H9 (cell line): ENCODE measurements at regions not wholly inside any gene's neighbourhood (a gene's known extent, or its start where the extent isn't known, plus 50 kb on each side); places are given as distances from the start of the nearest gene placed in this dataset.

Source experiments
- DNase-seq: peaks from one replicate; pipeline ENCODE4 v3.0.0-alpha.2; 2017
- H2AFZ ChIP-seq: one replicate; pipeline ENCODE4 v1.6.1; 2013; ENCODE audit warnings: mild to moderate bottlenecking, low read length, control low read depth, moderate library complexity
- H2AK5ac ChIP-seq: 2 replicates; pipeline ENCODE4 v1.6.1; 2013; ENCODE audit warnings: low read length, control low read depth, mixed read lengths; ENCODE audit not compliant: insufficient read length
- H2BK120ac ChIP-seq: one replicate; pipeline ENCODE4 v1.6.1; 2013; ENCODE audit warnings: low read depth, mild to moderate bottlenecking, low read length, control low read depth, inconsistent platforms; ENCODE audit not compliant: poor library complexity, severe bottlenecking
- H2BK12ac ChIP-seq: 2 replicates; pipeline ENCODE4 v1.6.1; 2013; ENCODE audit warnings: low read length, control low read depth, mixed read lengths, low read depth; ENCODE audit not compliant: insufficient read length
- H2BK15ac ChIP-seq: 2 replicates; pipeline ENCODE4 v1.6.1; 2013; ENCODE audit warnings: low read depth, low read length, control low read depth
- H2BK20ac ChIP-seq: one replicate; pipeline ENCODE4 v1.6.1; 2013; ENCODE audit warnings: low read depth, mild to moderate bottlenecking, low read length, control low read depth, inconsistent platforms; ENCODE audit not compliant: poor library complexity, severe bottlenecking
- H2BK5ac ChIP-seq: 2 replicates; pipeline ENCODE4 v1.6.1; 2013; ENCODE audit warnings: low read length, control low read depth, mixed read lengths; ENCODE audit not compliant: insufficient read length
- H3K14ac ChIP-seq: 2 replicates; pipeline ENCODE4 v1.6.1; 2013; ENCODE audit warnings: low read length, control low read depth; ENCODE audit not compliant: insufficient read depth
- H3K18ac ChIP-seq: 2 replicates; pipeline ENCODE4 v1.6.1; 2013; ENCODE audit warnings: low read depth, mild to moderate bottlenecking, mixed read lengths, low read length, control low read depth; ENCODE audit not compliant: insufficient read length
- H3K23ac ChIP-seq: 2 replicates; pipeline ENCODE4 v1.6.1; 2013; ENCODE audit warnings: low read length, control low read depth, mixed read lengths, low read depth; ENCODE audit not compliant: insufficient read length
- H3K23me2 ChIP-seq: 2 replicates; pipeline ENCODE4 v1.6.1; 2013; ENCODE audit warnings: low read depth, mild to moderate bottlenecking, mixed read lengths, low read length, control low read depth; ENCODE audit not compliant: insufficient read length, poor library complexity, severe bottlenecking
- H3K27ac ChIP-seq: 2 replicates; pipeline ENCODE4 v1.5.1; 2013; ENCODE audit warnings: low read length, control low read depth, mixed read lengths, low read depth; ENCODE audit not compliant: insufficient read length
- H3K27me3 ChIP-seq: 2 replicates; pipeline ENCODE4 v1.6.1; 2013; ENCODE audit warnings: low read length, control low read depth, inconsistent platforms; ENCODE audit not compliant: insufficient read depth
- H3K4ac ChIP-seq: 2 replicates; pipeline ENCODE4 v1.6.1; 2013; ENCODE audit warnings: low read depth, mild to moderate bottlenecking, control low read depth, inconsistent platforms, low read length, moderate library complexity
- H3K4me1 ChIP-seq: 2 replicates; pipeline ENCODE4 v1.6.1; 2013; ENCODE audit warnings: low read length, control low read depth, inconsistent platforms; ENCODE audit not compliant: insufficient read depth
- H3K4me2 ChIP-seq: 2 replicates; pipeline ENCODE4 v1.6.1; 2013; ENCODE audit warnings: low read length, control low read depth, mixed read lengths; ENCODE audit not compliant: insufficient read length, insufficient read depth
- H3K56ac ChIP-seq: 2 replicates; pipeline ENCODE4 v1.6.1; 2013; ENCODE audit warnings: low read depth, mild to moderate bottlenecking, mixed read lengths, low read length, control low read depth; ENCODE audit not compliant: insufficient read length
- H3K79me1 ChIP-seq: 2 replicates; pipeline ENCODE4 v1.6.1; 2013; ENCODE audit warnings: low read depth, mild to moderate bottlenecking, moderate library complexity, low read length, control low read depth, inconsistent platforms; ENCODE audit not compliant: insufficient read depth, poor library complexity, severe bottlenecking
- H3K79me2 ChIP-seq: 2 replicates; pipeline ENCODE4 v1.6.1; 2013; ENCODE audit warnings: low read length, control low read depth, inconsistent platforms; ENCODE audit not compliant: insufficient read depth
- H3K9ac ChIP-seq: 2 replicates; pipeline ENCODE4 v1.6.1; 2013; ENCODE audit warnings: low read length, control low read depth, mixed read lengths; ENCODE audit not compliant: insufficient read length; ENCODE audit errors: extremely low read depth
- H3K9me3 ChIP-seq: one replicate; pipeline ENCODE4 v1.6.1; 2013; ENCODE audit warnings: low read depth, low read length, inconsistent platforms; ENCODE audit not compliant: control insufficient read depth
- H3T11ph ChIP-seq: one replicate; pipeline ENCODE4 v1.6.1; 2013; ENCODE audit warnings: mild to moderate bottlenecking, low read length, control low read depth, inconsistent platforms
- H4K20me1 ChIP-seq: one replicate; pipeline ENCODE4 v1.6.1; 2013; ENCODE audit not compliant: control insufficient read depth, insufficient read length, insufficient read depth
- H4K5ac ChIP-seq: 2 replicates; pipeline ENCODE4 v1.6.1; 2013; ENCODE audit warnings: low read depth, mild to moderate bottlenecking, mixed read lengths, low read length, control low read depth; ENCODE audit not compliant: insufficient read length
- H4K8ac ChIP-seq: replicated peaks from 2 replicates; pipeline ENCODE4 v1.6.1; 2013; ENCODE audit warnings: low read length, control low read depth, mixed read lengths, low read depth; ENCODE audit not compliant: insufficient read length
- H4K91ac ChIP-seq: 2 replicates; pipeline ENCODE4 v1.6.1; 2013; ENCODE audit warnings: low read depth, mild to moderate bottlenecking, moderate library complexity, mixed read lengths, low read length, control low read depth; ENCODE audit not compliant: insufficient read length
- H3K27ac Mint-ChIP-seq, 3 experiments: 2 replicates in 2 of 3; 3 replicates in 1 of 3; pipeline ENCODE4 v1.8.0; 2020 to 2021; ENCODE audit warnings: mixed read lengths in 3 of 3, mild to moderate bottlenecking in 1 of 3, moderate library complexity in 1 of 3
- H3K27me3 Mint-ChIP-seq: 2 replicates; pipeline ENCODE4 v1.8.0; 2021; ENCODE audit warnings: low read depth, mild to moderate bottlenecking, moderate library complexity, mixed read lengths
- H3K36me3 Mint-ChIP-seq, 3 experiments: 2 replicates in 2 of 3; 3 replicates in 1 of 3; pipeline ENCODE4 v1.8.0; 2020 to 2021; ENCODE audit warnings: low read depth in 3 of 3, mixed read lengths in 3 of 3; ENCODE audit not compliant: insufficient read depth in 1 of 3
- H3K4me1 Mint-ChIP-seq, 2 experiments: 2 replicates each; pipeline ENCODE4 v1.8.0; 2020; ENCODE audit warnings: mixed read lengths in 2 of 2
- H3K4me3 Mint-ChIP-seq, 2 experiments: 2 replicates in 1 of 2; 3 replicates in 1 of 2; pipeline ENCODE4 v1.8.0; 2020 to 2021; ENCODE audit warnings: mild to moderate bottlenecking in 2 of 2, mixed read lengths in 2 of 2, moderate library complexity in 1 of 2
- H3K9me3 Mint-ChIP-seq, 2 experiments: 2 replicates in 1 of 2; 3 replicates in 1 of 2; pipeline ENCODE4 v1.8.0; 2020; ENCODE audit warnings: mild to moderate bottlenecking in 2 of 2, mixed read lengths in 2 of 2, moderate library complexity in 1 of 2
- WGBS: extraction: QIAGEN DNeasy Blood & Tissue Kit; methylation state at CpG from one replicate; pipeline ENCODE4 v1.1.7; 2013; ENCODE audit warnings: missing lambda C conversion rate, low lambda C conversion rate, mixed read lengths; ENCODE audit not compliant: insufficient read length; ENCODE audit errors: extremely low coverage; 5-methylcytosine and 5-hydroxymethylcytosine counted together
- TF ChIP-seq, protein P1 (sequence below): fragments of 200-600 bp; sonication (generic); conservative IDR thresholded peaks from 3 replicates; pipeline ENCODE4 v1.8.0; 2021; ENCODE audit warnings: antibody characterized with exemption, mild to moderate bottlenecking

GRCh38 chr7:142365410-142365842, 107.6 kb upstream of the PRSS58 start:
- Mint-ChIP-seq H3K27me3 (peaks cover 25% of the 10 kb centered on the region), H3K4me3 (peak overlapping the region in 1 of 2 experiments; percentile 38; a peak in 2 of 5 replicates), H3K36me3 (peaks cover 15 to 51% (median 29%) of the 10 kb centered on the region in 3 experiments), H3K27ac (peak overlapping the region; percentile 90 to 95 (median 95); a peak in 6 of 7 replicates), H3K4me1 (peaks cover 40 to 53% of the 10 kb centered on the region in 2 experiments), H3K9me3 (peaks cover 51 to 52% of the 10 kb centered on the region in 2 experiments)
- Histone ChIP-seq H3K4ac (no peak overlapping the region), H3T11ph (no peak overlapping the region), H2BK5ac (no peak overlapping the region), H3K4me1 (peaks cover 3% of the 10 kb centered on the region; the same call in 1 of the 2 replicates), H3K9me3 (no peaks in the 10 kb centered on the region), H3K27ac (peak overlapping the region; percentile 50), H3K27me3 (no peaks in the 10 kb centered on the region), H4K91ac (peak overlapping the region; percentile 6), H3K23me2 (no peaks in the 10 kb centered on the region), H4K20me1 (no peaks in the 10 kb centered on the region), H2AK5ac (no peak overlapping the region), H3K18ac (peak overlapping the region; percentile 46), H3K79me1 (no peaks in the 10 kb centered on the region), H3K14ac (no peak overlapping the region), H3K9ac (no peak overlapping the region), H2AFZ (no peak overlapping the region), H2BK20ac (no peak overlapping the region), H3K23ac (no peak overlapping the region), H2BK15ac (no peak overlapping the region), H3K79me2 (no peaks in the 10 kb centered on the region), H2BK12ac (no peak overlapping the region), H2BK120ac (no peak overlapping the region), H3K4me2 (no peak overlapping the region), H4K5ac (no peak overlapping the region), H3K56ac (no peak overlapping the region), H4K8ac (no peak overlapping the region)
- TF ChIP-seq, protein P1, sequence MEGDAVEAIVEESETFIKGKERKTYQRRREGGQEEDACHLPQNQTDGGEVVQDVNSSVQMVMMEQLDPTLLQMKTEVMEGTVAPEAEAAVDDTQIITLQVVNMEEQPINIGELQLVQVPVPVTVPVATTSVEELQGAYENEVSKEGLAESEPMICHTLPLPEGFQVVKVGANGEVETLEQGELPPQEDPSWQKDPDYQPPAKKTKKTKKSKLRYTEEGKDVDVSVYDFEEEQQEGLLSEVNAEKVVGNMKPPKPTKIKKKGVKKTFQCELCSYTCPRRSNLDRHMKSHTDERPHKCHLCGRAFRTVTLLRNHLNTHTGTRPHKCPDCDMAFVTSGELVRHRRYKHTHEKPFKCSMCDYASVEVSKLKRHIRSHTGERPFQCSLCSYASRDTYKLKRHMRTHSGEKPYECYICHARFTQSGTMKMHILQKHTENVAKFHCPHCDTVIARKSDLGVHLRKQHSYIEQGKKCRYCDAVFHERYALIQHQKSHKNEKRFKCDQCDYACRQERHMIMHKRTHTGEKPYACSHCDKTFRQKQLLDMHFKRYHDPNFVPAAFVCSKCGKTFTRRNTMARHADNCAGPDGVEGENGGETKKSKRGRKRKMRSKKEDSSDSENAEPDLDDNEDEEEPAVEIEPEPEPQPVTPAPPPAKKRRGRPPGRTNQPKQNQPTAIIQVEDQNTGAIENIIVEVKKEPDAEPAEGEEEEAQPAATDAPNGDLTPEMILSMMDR: no peak
- peak; percentile 92 for DNase-seq
- WGBS: no CpG with 5 or more reads among the region's 2 CpGs
